H1 (cell line): ENCODE measurements at regions not wholly inside any gene's neighbourhood (a gene's known extent, or its start where the extent isn't known, plus 50 kb on each side); places are given as distances from the start of the nearest gene placed in this dataset.

Source experiments
- CTCF ChIA-PET: fragments of 300-600 bp; sonication (Branson Sonifier 250); formaldehyde crosslinking; loops from one replicate; lab custom pipeline; 2021; ENCODE audit not compliant: partially characterized antibody; lab: Charles Lee
- POLR2A ChIA-PET: fragments of 300-600 bp; sonication (Branson Sonifier 250); formaldehyde crosslinking; loops from one replicate; lab custom pipeline; 2021; ENCODE audit warnings: inconsistent platforms; ENCODE audit not compliant: partially characterized antibody; lab: Charles Lee
- DNase-seq, 2 experiments: peaks; one replicate each; pipeline versions ENCODE4 v3.0.0 to v3.0.0-alpha.2; 2010 to 2022; ENCODE audit warnings: low spot score in 2 of 2, low read depth in 1 of 2, mixed read lengths in 1 of 2
- FAIRE-seq: peaks from 2 replicates; lab custom pipeline; 2011; peaks lifted over from hg19 to GRCh38; lab: Jason Lieb, UNC
- H2AFZ ChIP-seq: 2 replicates; pipeline ENCODE4 v1.8.1; 2012; ENCODE audit warnings: low read length, inconsistent platforms
- H2AK5ac ChIP-seq: 2 replicates; pipeline ENCODE4 v1.6.1; 2013; ENCODE audit warnings: low read depth, low read length
- H2BK120ac ChIP-seq: replicated peaks from 2 replicates; pipeline ENCODE3; 2013; ENCODE audit warnings: low read depth, low read length, inconsistent platforms
- H2BK12ac ChIP-seq: 2 replicates; pipeline ENCODE4 v1.6.1; 2013; ENCODE audit warnings: low read depth, low read length
- H2BK15ac ChIP-seq: 2 replicates; pipeline ENCODE4 v1.6.1; 2013; ENCODE audit warnings: low read length
- H2BK20ac ChIP-seq: 2 replicates; pipeline ENCODE4 v1.6.1; 2013; ENCODE audit warnings: low read length
- H2BK5ac ChIP-seq: 2 replicates; pipeline ENCODE4 v1.6.1; 2013; ENCODE audit warnings: low read depth, low read length
- H3K14ac ChIP-seq: 2 replicates; pipeline ENCODE4 v1.6.1; 2013; ENCODE audit warnings: inconsistent platforms; ENCODE audit not compliant: insufficient read length
- H3K18ac ChIP-seq: 2 replicates; pipeline ENCODE4 v1.6.1; 2013; ENCODE audit warnings: low read length; ENCODE audit errors: extremely low read depth
- H3K23ac ChIP-seq: 2 replicates; pipeline ENCODE4 v1.6.1; 2013; ENCODE audit warnings: inconsistent platforms; ENCODE audit not compliant: insufficient read length
- H3K23me2 ChIP-seq: 2 replicates; pipeline ENCODE4 v1.6.1; 2013; ENCODE audit warnings: low read depth, low read length
- H3K27ac ChIP-seq: 2 replicates; pipeline ENCODE4 v1.6.1; 2011; ENCODE audit warnings: low read depth, low read length, inconsistent platforms
- H3K27me3 ChIP-seq, 4 experiments: replicated peaks in 1 of 4; 1 replicate in 1 of 4; 2 replicates in 3 of 4; pipeline versions ENCODE4 v1.6.1 to v1.8.1; 2011 to 2013; ENCODE audit warnings: low read length in 3 of 4, mild to moderate bottlenecking in 3 of 4, inconsistent platforms in 2 of 4, mixed read lengths in 2 of 4, moderate library complexity in 1 of 4; ENCODE audit not compliant: control insufficient read depth in 3 of 4, insufficient read depth in 3 of 4; ENCODE audit errors: extremely low read depth in 1 of 4
- H3K36me3 ChIP-seq, 4 experiments: 2 replicates each; pipeline versions ENCODE4 v1.6.1 to v1.8.1; 2011 to 2013; ENCODE audit warnings: mild to moderate bottlenecking in 4 of 4, low read length in 3 of 4, moderate library complexity in 2 of 4, control low read depth in 1 of 4, inconsistent platforms in 1 of 4; ENCODE audit not compliant: insufficient read depth in 4 of 4, control insufficient read depth in 2 of 4
- H3K4ac ChIP-seq: replicated peaks from 2 replicates; pipeline ENCODE3; 2013; ENCODE audit warnings: low read length, low read depth, mixed read lengths, inconsistent platforms; ENCODE audit not compliant: insufficient read length
- H3K4me1 ChIP-seq, 4 experiments: replicated peaks in 1 of 4; 1 replicate in 1 of 4; 2 replicates in 3 of 4; pipeline versions ENCODE4 v1.6.1 to v1.8.1; 2011 to 2013; ENCODE audit warnings: low read length in 3 of 4, inconsistent platforms in 2 of 4, mixed read lengths in 1 of 4; ENCODE audit not compliant: insufficient read depth in 4 of 4, control insufficient read depth in 3 of 4
- H3K4me2 ChIP-seq, 2 experiments: 2 replicates each; pipeline versions ENCODE4 v1.6.1 to v1.8.1; 2011 to 2013; ENCODE audit warnings: low read depth in 2 of 2, low read length in 2 of 2, control low read depth in 1 of 2, inconsistent platforms in 1 of 2, mild to moderate bottlenecking in 1 of 2; ENCODE audit not compliant: insufficient read depth in 1 of 2
- H3K4me3 ChIP-seq, 4 experiments: fragments of 200-600, 300-600 bp in 1 of 4; sonication (generic), shearing (Covaris generic), sonication (Bioruptor Twin) in 1 of 4; 2 replicates each; pipeline versions ENCODE4 v1.5.1 to v1.8.1; 2011 to 2016; ENCODE audit warnings: low read length in 4 of 4, low read depth in 3 of 4, control low read depth in 2 of 4, inconsistent platforms in 2 of 4, mild to moderate bottlenecking in 2 of 4, mixed read lengths in 1 of 4, moderate library complexity in 1 of 4; ENCODE audit not compliant: insufficient read depth in 2 of 4; ENCODE audit errors: extremely low read depth in 1 of 4
- H3K56ac ChIP-seq: replicated peaks from 2 replicates; pipeline ENCODE3; 2013; ENCODE audit warnings: low read depth, mild to moderate bottlenecking, mixed read lengths, low read length, inconsistent platforms; ENCODE audit not compliant: insufficient read length
- H3K79me1 ChIP-seq: 2 replicates; pipeline ENCODE4 v1.6.1; 2013; ENCODE audit warnings: low read depth, low read length, control low read depth
- H3K79me2 ChIP-seq, 2 experiments: 2 replicates each; pipeline versions ENCODE4 v1.6.1 to v1.8.1; 2012 to 2013; ENCODE audit warnings: low read length in 2 of 2, mild to moderate bottlenecking in 2 of 2, inconsistent platforms in 1 of 2; ENCODE audit not compliant: insufficient read depth in 2 of 2, control insufficient read depth in 1 of 2
- H3K9ac ChIP-seq, 4 experiments: replicated peaks in 1 of 4; 1 replicate in 1 of 4; 2 replicates in 3 of 4; pipeline versions ENCODE4 v1.6.1 to v1.8.1; 2011 to 2013; ENCODE audit warnings: low read depth in 3 of 4, low read length in 3 of 4, control low read depth in 2 of 4, mild to moderate bottlenecking in 2 of 4, moderate library complexity in 2 of 4, inconsistent platforms in 1 of 4; ENCODE audit errors: extremely low read depth in 1 of 4
- H3K9me3 ChIP-seq, 2 experiments: 2 replicates each; pipeline versions ENCODE4 v1.6.1 to v1.8.1; 2012 to 2013; ENCODE audit warnings: mild to moderate bottlenecking in 2 of 2, moderate library complexity in 2 of 2, control low read depth in 1 of 2, inconsistent platforms in 1 of 2, low read depth in 1 of 2, low read length in 1 of 2, mixed read lengths in 1 of 2; ENCODE audit not compliant: insufficient read depth in 2 of 2
- H4K20me1 ChIP-seq, 2 experiments: replicated peaks in 1 of 2; 2 replicates each; pipeline versions ENCODE3 to v1.8.1; 2011 to 2013; ENCODE audit warnings: inconsistent platforms in 2 of 2, low read length in 2 of 2, mild to moderate bottlenecking in 1 of 2; ENCODE audit not compliant: insufficient read depth in 2 of 2, control insufficient read depth in 1 of 2
- H4K5ac ChIP-seq: 2 replicates; pipeline ENCODE4 v1.6.1; 2013; ENCODE audit warnings: low read length, low read depth, mixed read lengths, inconsistent platforms; ENCODE audit not compliant: insufficient read length
- H4K8ac ChIP-seq: 2 replicates; pipeline ENCODE4 v1.8.0; 2013; ENCODE audit warnings: mild to moderate bottlenecking, moderate library complexity, low read length, inconsistent platforms; ENCODE audit not compliant: insufficient read depth; ENCODE audit errors: extremely low read depth
- H4K91ac ChIP-seq: replicated peaks from 2 replicates; pipeline ENCODE3; 2013; ENCODE audit warnings: low read length, mixed read lengths, inconsistent platforms; ENCODE audit not compliant: insufficient read length
- ATF3 ChIP-seq: IDR thresholded peaks from 2 replicates; pipeline ENCODE4 v1.6.1; 2011; ENCODE audit warnings: low read depth, mild to moderate bottlenecking, low read length; ENCODE audit not compliant: insufficient read depth
- EP300 ChIP-seq, 2 experiments: IDR thresholded peaks; 1 replicate in 1 of 2; 2 replicates in 1 of 2; pipeline ENCODE4 v1.6.1; 2011 to 2012; ENCODE audit warnings: low read depth in 2 of 2, low read length in 2 of 2, mild to moderate bottlenecking in 2 of 2, borderline replicate concordance in 1 of 2, inconsistent platforms in 1 of 2, moderate library complexity in 1 of 2
- WGBS, 2 experiments: shearing (Covaris generic) in 1 of 2; methylation state at CpG; one replicate each; pipeline versions ENCODE4 v1.1.6 to v1.1.7; 2013 to 2015; ENCODE audit warnings: low lambda C conversion rate in 2 of 2, mixed read lengths in 2 of 2, inconsistent platforms in 1 of 2, low coverage in 1 of 2, missing lambda C conversion rate in 1 of 2; ENCODE audit not compliant: insufficient replicate concordance in 2 of 2, insufficient coverage in 1 of 2, insufficient read length in 1 of 2; ENCODE audit errors: extremely low coverage in 1 of 2, missing lambda C conversion rate in 1 of 2; 5-methylcytosine and 5-hydroxymethylcytosine counted together

GRCh38 chr12:11576104-11576503 lies 73.4 kb upstream of the ETV6 start:
- no peak overlapping the region for H3K27ac ChIP-seq
- H3K9me3 ChIP-seq = no peaks in the 10 kb centered on the region
- no peak overlapping the region for H2BK12ac ChIP-seq
- no peak overlapping the region for H3K4me3 ChIP-seq
- no peak overlapping the region for H3K4ac ChIP-seq
- ChIA-PET POLR2A (no interaction called here), CTCF (interaction anchor here (0.6 to 1.2 kb wide), 5 partner anchors 132 to 457 kb away, joined by 3 to 4 read pairs (median 3); no protein-coding TSS in a partner anchor)
- H2BK20ac ChIP-seq = no peak overlapping the region
- H3K79me2 ChIP-seq = no peaks in the 10 kb centered on the region
- no peak overlapping the region for H2BK5ac ChIP-seq
- WGBS, 2 experiments = 100% methylated on average over 1 of the region's 1 CpG; no CpG with 5 or more reads in 1 of the 2 experiments
- no peaks in the 10 kb centered on the region for H3K27me3 ChIP-seq
- no peak overlapping the region for H4K91ac ChIP-seq
- H3K4me2 ChIP-seq = no peak overlapping the region
- no peak for FAIRE-seq
- H2BK120ac ChIP-seq = no peak overlapping the region
- H3K4me1 ChIP-seq = peaks cover 0 to 3% (median 0%) of the 10 kb centered on the region in 4 experiments; a peak in 1 of 7 replicates
- H2BK15ac ChIP-seq = no peak overlapping the region
- H2AK5ac ChIP-seq = no peak overlapping the region
- no peaks in the 10 kb centered on the region for H4K20me1 ChIP-seq
- H3K9ac ChIP-seq = no peak overlapping the region
- H4K5ac ChIP-seq = no peak overlapping the region
- no peak overlapping the region for H3K56ac ChIP-seq
- H3K79me1 ChIP-seq = no peaks in the 10 kb centered on the region; the same call in 1 of the 2 replicates
- no peak overlapping the region for H3K14ac ChIP-seq
- H3K36me3 ChIP-seq = no peaks in the 10 kb centered on the region
- TF ChIP-seq EP300 (IDR thresholded peaks at IDR 0.05; ENCODE audit: borderline replicate concordance in 1 of 2, low read depth in 2 of 2, low read length in 2 of 2) (no peak), ATF3 (no peak)
- H2AFZ ChIP-seq = no peak overlapping the region
- no peak overlapping the region for H3K23ac ChIP-seq
- DNase-seq = no peak
- H4K8ac ChIP-seq = no peak overlapping the region
- no peak overlapping the region for H3K18ac ChIP-seq
- H3K23me2 ChIP-seq = no peaks in the 10 kb centered on the region
